GM23338 (cell line): ENCODE measurements at regions not wholly inside any gene's neighbourhood (a gene's known extent, or its start where the extent isn't known, plus 50 kb on each side); places are given as distances from the start of the nearest gene placed in this dataset.

Experiments
- ATAC-seq: fragments of 200-7000 bp; cut with Tn5 transposase; 3 replicates; pipeline ENCODE4 v1.9.1; 2020
- DNase-seq: peaks from one replicate; pipeline ENCODE4 v3.0.0-alpha.2; 2015; ENCODE audit warnings: low spot score
- H2AFZ ChIP-seq: fragments of 200-600 bp; sonication (generic); 2 replicates; pipeline ENCODE4 v1.8.0; 2016; ENCODE audit warnings: antibody characterized with exemption, mild to moderate bottlenecking, moderate library complexity
- H3F3A ChIP-seq: fragments of 200-600 bp; sonication (generic); replicated peaks from 2 replicates; pipeline ENCODE4 v1.8.0; 2017; ENCODE audit warnings: antibody characterized with exemption, mixed run types, low read depth
- H3K27ac ChIP-seq: fragments of 200-600 bp; sonication (generic); 2 replicates; pipeline ENCODE4 v1.6.1; 2016; ENCODE audit warnings: low read depth
- H3K27me3 ChIP-seq: fragments of 200-600 bp; sonication (generic); 2 replicates; pipeline ENCODE4 v1.8.0; 2016; ENCODE audit warnings: mild to moderate bottlenecking, mixed run types, moderate library complexity; ENCODE audit not compliant: insufficient read depth
- H3K36me3 ChIP-seq: fragments of 200-600 bp; sonication (generic); 2 replicates; pipeline ENCODE4 v1.8.0; 2016; ENCODE audit warnings: mild to moderate bottlenecking; ENCODE audit not compliant: insufficient read depth
- H3K4me1 ChIP-seq: fragments of 200-600 bp; sonication (generic); 2 replicates; pipeline ENCODE4 v1.8.0; 2016; ENCODE audit warnings: mild to moderate bottlenecking, moderate library complexity; ENCODE audit not compliant: insufficient read depth
- H3K4me2 ChIP-seq: fragments of 200-600 bp; sonication (generic); 2 replicates; pipeline ENCODE4 v1.7.1; 2017; ENCODE audit warnings: mixed run types
- H3K4me3 ChIP-seq: fragments of 200-600 bp; sonication (generic); 2 replicates; pipeline ENCODE4 v1.6.1; 2016; ENCODE audit warnings: mixed run types
- H3K79me2 ChIP-seq: fragments of 200-600 bp; sonication (generic); replicated peaks from 2 replicates; pipeline ENCODE4 v1.8.0; 2017; ENCODE audit warnings: mild to moderate bottlenecking; ENCODE audit not compliant: insufficient read depth
- H3K9me2 ChIP-seq: fragments of 200-600 bp; sonication (generic); 2 replicates; pipeline ENCODE4 v1.8.0; 2017; ENCODE audit not compliant: insufficient read depth
- H4K20me1 ChIP-seq: fragments of 200-600 bp; sonication (generic); replicated peaks from 2 replicates; pipeline ENCODE4 v1.8.0; 2017; ENCODE audit warnings: mild to moderate bottlenecking; ENCODE audit not compliant: insufficient read depth
- H3K27ac Mint-ChIP-seq: 2 replicates; pipeline ENCODE4 v1.8.0; 2020; ENCODE audit warnings: inconsistent platforms, mild to moderate bottlenecking, moderate library complexity, mixed read lengths
- H3K27me3 Mint-ChIP-seq: 3 replicates; pipeline ENCODE4 v1.8.0; 2022; ENCODE audit warnings: low read depth, mild to moderate bottlenecking, moderate library complexity, mixed read lengths, inconsistent platforms; ENCODE audit not compliant: insufficient read depth, poor library complexity
- H3K36me3 Mint-ChIP-seq: 3 replicates; pipeline ENCODE4 v1.8.0; 2021; ENCODE audit warnings: low read depth, mild to moderate bottlenecking, inconsistent platforms, moderate library complexity, mixed read lengths
- H3K4me1 Mint-ChIP-seq: 3 replicates; pipeline ENCODE4 v1.8.0; 2020; ENCODE audit warnings: mild to moderate bottlenecking, inconsistent platforms, mixed read lengths
- H3K4me3 Mint-ChIP-seq: 3 replicates; pipeline ENCODE4 v1.8.0; 2021; ENCODE audit warnings: moderate library complexity, mild to moderate bottlenecking, inconsistent platforms, mixed read lengths
- H3K9me3 Mint-ChIP-seq: 3 replicates; pipeline ENCODE4 v1.8.0; 2020; ENCODE audit warnings: moderate library complexity, mild to moderate bottlenecking, inconsistent platforms, mixed read lengths
- CREB1 ChIP-seq: fragments of 250-450 bp; sonication (Bioruptor Pico); IDR thresholded peaks from 2 replicates; pipeline ENCODE4 v1.5.0; 2020; ENCODE audit warnings: low read depth, mild to moderate bottlenecking, moderate library complexity
- EZH2 ChIP-seq: fragments of 200-600 bp; sonication (generic); IDR thresholded peaks from one replicate; pipeline ENCODE4 v1.8.0; 2017; ENCODE audit warnings: antibody characterized with exemption, mild to moderate bottlenecking, low read depth; ENCODE audit not compliant: unreplicated experiment
- EZH2phosphoT487 ChIP-seq: fragments of 200-600 bp; sonication (generic); IDR thresholded peaks from one replicate; pipeline ENCODE4 v1.8.1; 2018; ENCODE audit warnings: antibody characterized with exemption; ENCODE audit not compliant: unreplicated experiment
- JUNB ChIP-seq: IDR thresholded peaks from one replicate; pipeline ENCODE4 v1.6.1; 2016; ENCODE audit warnings: antibody characterized with exemption; ENCODE audit not compliant: unreplicated experiment
- NANOG ChIP-seq: IDR thresholded peaks from 2 replicates; pipeline ENCODE4 v1.6.1; 2016; ENCODE audit warnings: antibody characterized with exemption, borderline replicate concordance
- POLR2AphosphoS5 ChIP-seq: IDR thresholded peaks from 2 replicates; pipeline ENCODE4 v1.6.1; 2016; ENCODE audit warnings: antibody characterized with exemption, low read depth
- STAT1 ChIP-seq: IDR thresholded peaks from one replicate; pipeline ENCODE4 v1.6.1; 2016; ENCODE audit warnings: antibody characterized with exemption; ENCODE audit not compliant: unreplicated experiment
- ZNF114 ChIP-seq: fragments of 250-450 bp; sonication (Bioruptor Pico); IDR thresholded peaks from 2 replicates; pipeline ENCODE4 v1.5.0; 2020; ENCODE audit warnings: mild to moderate bottlenecking, moderate library complexity
- ZNF462 ChIP-seq: fragments of 250-450 bp; sonication (Bioruptor Pico); IDR thresholded peaks from 2 replicates; pipeline ENCODE4 v1.5.0; 2020; ENCODE audit warnings: mild to moderate bottlenecking, moderate library complexity
- TF ChIP-seq, protein P1 (sequence below), 2 experiments: fragments of 200-600 bp in 1 of 2; sonication (generic) in 1 of 2; conservative IDR thresholded peaks; 2 replicates each; pipeline versions ENCODE4 v1.5.1 to v1.6.1; 2016 to 2017; ENCODE audit warnings: antibody characterized with exemption in 2 of 2, low read depth in 2 of 2, mild to moderate bottlenecking in 2 of 2, moderate library complexity in 1 of 2

- no peak for TF ChIP-seq ZNF462 (CRISPR knock-in tag)
- no peak for TF ChIP-seq POLR2AphosphoS5
- TF ChIP-seq JUNB, result no peak
- no peak for TF ChIP-seq CREB1 (CRISPR knock-in tag)
- no peak for TF ChIP-seq ZNF114
- TF ChIP-seq EZH2, result no peak
- TF ChIP-seq NANOG, result no peak
- TF ChIP-seq, protein P1, sequence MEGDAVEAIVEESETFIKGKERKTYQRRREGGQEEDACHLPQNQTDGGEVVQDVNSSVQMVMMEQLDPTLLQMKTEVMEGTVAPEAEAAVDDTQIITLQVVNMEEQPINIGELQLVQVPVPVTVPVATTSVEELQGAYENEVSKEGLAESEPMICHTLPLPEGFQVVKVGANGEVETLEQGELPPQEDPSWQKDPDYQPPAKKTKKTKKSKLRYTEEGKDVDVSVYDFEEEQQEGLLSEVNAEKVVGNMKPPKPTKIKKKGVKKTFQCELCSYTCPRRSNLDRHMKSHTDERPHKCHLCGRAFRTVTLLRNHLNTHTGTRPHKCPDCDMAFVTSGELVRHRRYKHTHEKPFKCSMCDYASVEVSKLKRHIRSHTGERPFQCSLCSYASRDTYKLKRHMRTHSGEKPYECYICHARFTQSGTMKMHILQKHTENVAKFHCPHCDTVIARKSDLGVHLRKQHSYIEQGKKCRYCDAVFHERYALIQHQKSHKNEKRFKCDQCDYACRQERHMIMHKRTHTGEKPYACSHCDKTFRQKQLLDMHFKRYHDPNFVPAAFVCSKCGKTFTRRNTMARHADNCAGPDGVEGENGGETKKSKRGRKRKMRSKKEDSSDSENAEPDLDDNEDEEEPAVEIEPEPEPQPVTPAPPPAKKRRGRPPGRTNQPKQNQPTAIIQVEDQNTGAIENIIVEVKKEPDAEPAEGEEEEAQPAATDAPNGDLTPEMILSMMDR (conservative IDR thresholded peaks at IDR 0.05; ENCODE audit: low read depth in 2 of 2), result no peak
These were observed 125.7 kb downstream of the TEX36 start (continued) for GRCh38 chr10:125557311-125557710.

GRCh38 chr10:125556882-125557281 is 126.1 kb downstream of the TEX36 start:
- TF ChIP-seq STAT1, result no peak
- TF ChIP-seq, protein P1 (conservative IDR thresholded peaks at IDR 0.05; ENCODE audit: low read depth in 2 of 2), result no peak
- no peak for TF ChIP-seq POLR2AphosphoS5
- TF ChIP-seq EZH2phosphoT487, result no peak
- peaks cover 3% of the 10 kb centered on the region for H3K27me3 Mint-ChIP-seq

More at GRCh38 chr10:125556882-125557281, 126.1 kb downstream of the TEX36 start:
- H2AFZ ChIP-seq, result no peak overlapping the region
- Mint-ChIP-seq H3K9me3 (peaks cover 3% of the 10 kb centered on the region; the same call in 2 of the 3 replicates), H3K27ac (no peak overlapping the region), H3K4me3 (no peak overlapping the region), H3K36me3 (no peaks in the 10 kb centered on the region), H3K4me1 (peaks cover 9% of the 10 kb centered on the region; the same call in 2 of the 3 replicates)
- ATAC-seq, result no peak
- H4K20me1 ChIP-seq, result no peaks in the 10 kb centered on the region
- H3K4me1 ChIP-seq, result no peaks in the 10 kb centered on the region
- no peak overlapping the region for H3K27ac ChIP-seq
- no peak for DNase-seq
- no peak overlapping the region for H3K4me2 ChIP-seq
- no peaks in the 10 kb centered on the region for H3K79me2 ChIP-seq
- H3K9me2 ChIP-seq, result no peaks in the 10 kb centered on the region
- no peaks in the 10 kb centered on the region for H3F3A ChIP-seq
- no peaks in the 10 kb centered on the region for H3K36me3 ChIP-seq
- no peaks in the 10 kb centered on the region for H3K27me3 ChIP-seq
- H3K4me3 ChIP-seq, result no peak overlapping the region
